ENCODE measurements at regions not wholly inside any gene's neighbourhood (a gene's known extent, or its start where the extent isn't known, plus 50 kb on each side); places are given as distances from the start of the nearest gene placed in this dataset.

DNA sequence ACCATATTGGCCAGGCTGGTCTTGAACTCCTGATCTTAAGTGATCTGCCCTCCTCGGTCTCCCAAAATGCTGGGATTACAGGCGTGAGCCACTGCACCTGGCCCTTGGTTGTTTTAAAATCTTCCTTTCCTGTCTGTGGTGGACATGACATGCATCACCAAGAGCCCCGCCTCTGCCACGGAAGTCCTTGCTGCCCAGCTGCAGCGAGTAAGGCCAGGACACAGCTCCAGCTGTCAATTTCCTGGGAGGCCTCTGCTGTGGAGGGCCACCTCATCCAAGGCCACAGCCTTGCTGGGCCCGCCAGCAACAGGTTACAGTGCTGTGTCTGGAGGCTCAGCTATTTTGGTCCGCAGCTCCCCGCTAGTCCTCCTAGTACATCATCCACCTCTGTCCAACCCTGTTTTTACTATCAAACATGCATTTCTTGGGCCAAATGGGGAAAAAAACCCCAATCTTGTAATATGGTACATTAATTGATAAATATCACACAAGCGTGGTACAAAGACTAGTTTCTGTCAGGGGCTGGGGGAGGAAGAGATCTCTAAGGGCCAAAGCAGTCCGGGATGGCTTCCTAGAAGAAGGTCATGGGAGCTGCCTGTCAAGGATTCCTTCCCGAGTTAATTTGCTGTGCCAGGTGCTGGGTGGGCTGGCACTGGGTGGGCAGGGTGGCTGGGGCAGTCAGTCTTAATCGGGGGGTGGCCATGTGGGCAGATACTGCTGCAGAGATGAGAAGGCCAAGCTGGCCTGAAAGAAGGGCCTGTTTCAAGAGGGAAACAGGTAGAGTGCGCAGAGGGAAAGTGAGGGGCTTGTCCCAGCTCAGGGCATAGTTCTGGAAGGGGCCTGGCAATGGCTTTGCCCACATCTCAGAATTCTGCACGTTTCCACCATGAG lies 100.5 kb downstream of the INHBB start:
- H3K4me2 ChIP-seq (replicated peaks; ENCODE audit: low read depth, low read length, poor library complexity, severe bottlenecking) = no peak overlapping the region
- H3K27me3 ChIP-seq (replicated peaks in 1 of 4; ENCODE audit: control extremely low read depth in 1 of 4, control insufficient read depth in 3 of 4, insufficient read depth in 4 of 4, low read length in 3 of 4) = peaks cover 0 to 26% (median 9%) of the 10 kb centered on the region in 4 experiments
- peaks cover 44% of the 10 kb centered on the region for H3K27me3 Mint-ChIP-seq
- no peak overlapping the region for H3K27ac ChIP-seq (ENCODE audit: low read length in 2 of 2)
- no peak overlapping the region for H3K4me3 ChIP-seq (ENCODE audit: control extremely low read depth in 1 of 5, extremely low read depth in 1 of 5, insufficient read depth in 1 of 5, low read depth in 2 of 5, low read length in 4 of 5)
- peaks cover 0 to 6% of the 10 kb centered on the region in 2 donors for H3K4me1 ChIP-seq (ENCODE audit: control insufficient read depth in 2 of 2, insufficient read depth in 2 of 2, low read length in 2 of 2)
- no peak overlapping the region for H2AFZ ChIP-seq (ENCODE audit: insufficient read depth, low read depth, low read length, poor library complexity, severe bottlenecking)
- intact Hi-C loops (cut with micrococcal nuclease) = no loop called here
- POLR2A ChIA-PET = no interaction called here
- H3K9ac ChIP-seq (ENCODE audit: low read length) = no peak overlapping the region
- no peaks in the 10 kb centered on the region for H3K79me2 ChIP-seq (ENCODE audit: control insufficient read depth, insufficient read depth, low read length)
- peaks cover 0 to 4% (median 0%) of the 10 kb centered on the region in 3 donors for H3K9me3 ChIP-seq (ENCODE audit: control extremely low read depth in 1 of 3, control insufficient read depth in 2 of 3, insufficient read depth in 1 of 3, low read length in 2 of 3)
- no peak for TF ChIP-seq EZH2 (IDR thresholded peaks at IDR 0.05; ENCODE audit: borderline replicate concordance, insufficient read depth, low read depth, low read length, poor library complexity, severe bottlenecking)
- TF ChIP-seq, protein P1, sequence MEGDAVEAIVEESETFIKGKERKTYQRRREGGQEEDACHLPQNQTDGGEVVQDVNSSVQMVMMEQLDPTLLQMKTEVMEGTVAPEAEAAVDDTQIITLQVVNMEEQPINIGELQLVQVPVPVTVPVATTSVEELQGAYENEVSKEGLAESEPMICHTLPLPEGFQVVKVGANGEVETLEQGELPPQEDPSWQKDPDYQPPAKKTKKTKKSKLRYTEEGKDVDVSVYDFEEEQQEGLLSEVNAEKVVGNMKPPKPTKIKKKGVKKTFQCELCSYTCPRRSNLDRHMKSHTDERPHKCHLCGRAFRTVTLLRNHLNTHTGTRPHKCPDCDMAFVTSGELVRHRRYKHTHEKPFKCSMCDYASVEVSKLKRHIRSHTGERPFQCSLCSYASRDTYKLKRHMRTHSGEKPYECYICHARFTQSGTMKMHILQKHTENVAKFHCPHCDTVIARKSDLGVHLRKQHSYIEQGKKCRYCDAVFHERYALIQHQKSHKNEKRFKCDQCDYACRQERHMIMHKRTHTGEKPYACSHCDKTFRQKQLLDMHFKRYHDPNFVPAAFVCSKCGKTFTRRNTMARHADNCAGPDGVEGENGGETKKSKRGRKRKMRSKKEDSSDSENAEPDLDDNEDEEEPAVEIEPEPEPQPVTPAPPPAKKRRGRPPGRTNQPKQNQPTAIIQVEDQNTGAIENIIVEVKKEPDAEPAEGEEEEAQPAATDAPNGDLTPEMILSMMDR (IDR thresholded peaks at IDR 0.05) = no peak
- no peaks in the 10 kb centered on the region for H4K20me1 ChIP-seq (ENCODE audit: control insufficient read depth, insufficient read depth, low read length, poor library complexity, severe bottlenecking)
- no peak overlapping the region for H3K27ac Mint-ChIP-seq
- ATAC-seq (ENCODE audit: low read depth) (no peak), DNase-seq (no peak)
- no peaks in the 10 kb centered on the region for H3K9me3 Mint-ChIP-seq (ENCODE audit: insufficient read depth)
- WGBS (ENCODE audit: insufficient coverage) = 92% methylated on average over 13 of the region's 14 CpGs
- CTCF ChIA-PET = no interaction called here
- no peak overlapping the region for H3K4me3 Mint-ChIP-seq
- peaks cover 9% of the 10 kb centered on the region for H3K4me1 Mint-ChIP-seq
- H3K36me3 ChIP-seq (replicated peaks in 1 of 2; ENCODE audit: control extremely low read depth in 1 of 2, control insufficient read depth in 1 of 2, extremely low read depth in 1 of 2, insufficient read depth in 2 of 2, low read length in 1 of 2) = no peaks in the 10 kb centered on the region

DNA sequence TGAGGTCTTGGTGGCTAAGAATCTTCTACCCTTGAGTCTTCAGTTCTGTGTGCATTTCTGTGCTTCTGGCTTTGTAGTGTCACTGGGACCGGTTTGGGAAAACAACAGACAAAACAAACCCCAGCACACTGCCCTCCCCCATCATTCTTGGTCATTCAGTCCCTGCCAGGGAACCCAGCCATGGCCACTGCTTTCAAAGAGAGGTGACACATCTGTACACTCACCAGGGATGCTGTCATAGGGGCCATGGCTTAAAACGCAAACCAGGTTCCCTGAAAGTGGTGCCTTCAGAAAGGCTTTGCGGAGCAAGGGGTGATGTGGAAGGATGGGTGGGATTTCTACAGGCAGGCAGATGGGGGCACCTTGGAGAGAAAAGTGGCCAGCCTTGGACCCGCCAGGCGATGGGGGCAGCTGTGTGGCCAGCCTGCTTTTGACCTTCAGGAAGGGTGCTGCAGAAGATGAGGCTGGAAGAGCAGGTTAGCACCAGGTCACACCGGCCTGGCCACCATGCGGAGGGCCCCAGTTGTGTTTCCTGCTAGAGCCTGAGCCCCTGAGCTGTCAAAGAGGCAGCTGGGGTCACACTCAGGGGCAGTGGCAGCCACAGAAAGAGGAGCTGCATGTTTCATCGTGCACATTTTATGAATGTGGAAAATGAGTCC lies 101.3 kb downstream of the INHBB start:
- H3K9ac ChIP-seq (ENCODE audit: low read length) = no peak overlapping the region
- H3K27ac Mint-ChIP-seq = no peak overlapping the region
- H3K4me1 Mint-ChIP-seq = peaks cover 9% of the 10 kb centered on the region
- H3K4me3 Mint-ChIP-seq = no peak overlapping the region
- no peak for TF ChIP-seq EZH2 (IDR thresholded peaks at IDR 0.05; ENCODE audit: borderline replicate concordance, insufficient read depth, low read depth, low read length, poor library complexity, severe bottlenecking)
- TF ChIP-seq, protein P1 (IDR thresholded peaks at IDR 0.05) = no peak
- no peaks in the 10 kb centered on the region for H4K20me1 ChIP-seq (ENCODE audit: control insufficient read depth, insufficient read depth, low read length, poor library complexity, severe bottlenecking)
- H3K4me2 ChIP-seq (replicated peaks; ENCODE audit: low read depth, low read length, poor library complexity, severe bottlenecking) = no peak overlapping the region
- no peaks in the 10 kb centered on the region for H3K79me2 ChIP-seq (ENCODE audit: control insufficient read depth, insufficient read depth, low read length)
- POLR2A ChIA-PET = no interaction called here
- no peak overlapping the region for H3K4me3 ChIP-seq (ENCODE audit: control extremely low read depth in 1 of 5, extremely low read depth in 1 of 5, insufficient read depth in 1 of 5, low read depth in 2 of 5, low read length in 4 of 5)
- no peak overlapping the region for H2AFZ ChIP-seq (ENCODE audit: insufficient read depth, low read depth, low read length, poor library complexity, severe bottlenecking)
- peaks cover 39% of the 10 kb centered on the region for H3K27me3 Mint-ChIP-seq
- DNase-seq (no peak), ATAC-seq (ENCODE audit: low read depth) (no peak)
- peaks cover 0 to 4% (median 0%) of the 10 kb centered on the region in 3 donors for H3K9me3 ChIP-seq (ENCODE audit: control extremely low read depth in 1 of 3, control insufficient read depth in 2 of 3, insufficient read depth in 1 of 3, low read length in 2 of 3)
- CTCF ChIA-PET = no interaction called here
- peaks cover 0 to 6% of the 10 kb centered on the region in 2 donors for H3K4me1 ChIP-seq (ENCODE audit: control insufficient read depth in 2 of 2, insufficient read depth in 2 of 2, low read length in 2 of 2)
- H3K27ac ChIP-seq (ENCODE audit: low read length in 2 of 2) = no peak overlapping the region
- no peaks in the 10 kb centered on the region for H3K9me3 Mint-ChIP-seq (ENCODE audit: insufficient read depth)
- no peaks in the 10 kb centered on the region for H3K36me3 ChIP-seq (replicated peaks in 1 of 2; ENCODE audit: control extremely low read depth in 1 of 2, control insufficient read depth in 1 of 2, extremely low read depth in 1 of 2, insufficient read depth in 2 of 2, low read length in 1 of 2)
- intact Hi-C loops (cut with micrococcal nuclease) = no loop called here
- 96% methylated on average over 8 of the region's 8 CpGs for WGBS (ENCODE audit: insufficient coverage)
- H3K27me3 ChIP-seq (replicated peaks in 1 of 4; ENCODE audit: control extremely low read depth in 1 of 4, control insufficient read depth in 3 of 4, insufficient read depth in 4 of 4, low read length in 3 of 4) = peaks cover 0 to 19% (median 9%) of the 10 kb centered on the region in 4 experiments

Measured in B cell (primary cell).